K562 (cell line): ENCODE measurements at regions not wholly inside any gene's neighbourhood (a gene's known extent, or its start where the extent isn't known, plus 50 kb on each side); places are given as distances from the start of the nearest gene placed in this dataset.

Experiments
- ATAC-seq: fragments of 200-7000 bp; cut with Tn5 transposase; 3 replicates; pipeline ENCODE4 v1.9.1; 2020; ENCODE audit warnings: moderate library complexity
- BruUV-seq: library from RNA; stranded (reverse); fragments of 400-500 nt; replicated peaks from 2 replicates; lab custom pipeline; 2021; lab: Mats Ljungman, UMichigan
- CTCF ChIA-PET: fragments of 300-600 bp; formaldehyde crosslinking; extraction: SDS; loops from one replicate; lab custom pipeline; 2021; ENCODE audit warnings: low intra/inter-chr PET ratio; lab: Yijun Ruan, JAX
- POLR2A ChIA-PET: fragments of 300-600, 350-650 bp; sonication (Branson Sonifier 250); formaldehyde crosslinking; extraction: SDS; loops from one replicate; lab custom pipeline; 2021; ENCODE audit warnings: antibody characterized with exemption, inconsistent platforms; lab: Yijun Ruan, JAX
- DNase-seq, 4 experiments: peaks; one replicate each; pipeline versions ENCODE4 v3.0.0 to v3.0.0-alpha.2; 2011 to 2018; ENCODE audit warnings: low spot score in 3 of 4, mixed read lengths in 3 of 4; ENCODE audit errors: extremely low read depth in 1 of 4
- FAIRE-seq: peaks from 2 replicates; lab custom pipeline; 2011; peaks lifted over from hg19 to GRCh38; lab: Jason Lieb, UNC
- H2AFZ ChIP-seq: 2 replicates; pipeline ENCODE4 v1.6.0; 2011; ENCODE audit warnings: low read depth, low read length, control low read depth, inconsistent platforms
- H3K27ac ChIP-seq: fragments of 200-600 bp; 3 replicates; pipeline ENCODE4 v1.8.0; 2011; ENCODE audit warnings: low read depth, mild to moderate bottlenecking, control low read depth, inconsistent platforms, low read length, moderate library complexity, mixed read lengths; ENCODE audit errors: extremely low read depth
- H3K27me3 ChIP-seq, 2 experiments: fragments of 300-600 bp in 1 of 2; 2 replicates in 1 of 2; 3 replicates in 1 of 2; pipeline versions ENCODE4 v1.6.0 to v1.8.0; 2011; ENCODE audit warnings: inconsistent platforms in 2 of 2, low read length in 2 of 2, mild to moderate bottlenecking in 1 of 2, mixed read lengths in 1 of 2, moderate library complexity in 1 of 2; ENCODE audit not compliant: control insufficient read depth in 2 of 2, insufficient read depth in 2 of 2
- H3K36me3 ChIP-seq: fragments of 300-600 bp; 3 replicates; pipeline ENCODE4 v1.8.0; 2011; ENCODE audit warnings: mild to moderate bottlenecking, low read length, inconsistent platforms; ENCODE audit not compliant: control insufficient read depth, insufficient read depth
- H3K4me1 ChIP-seq, 2 experiments: fragments of 200-600 bp in 1 of 2; replicated peaks in 1 of 2; 2 replicates in 1 of 2; 3 replicates in 1 of 2; pipeline versions ENCODE4 v1.5.1 to v1.8.0; 2011; ENCODE audit warnings: inconsistent platforms in 2 of 2, low read length in 2 of 2, mild to moderate bottlenecking in 1 of 2, mixed read lengths in 1 of 2, moderate library complexity in 1 of 2; ENCODE audit not compliant: control insufficient read depth in 2 of 2, insufficient read depth in 2 of 2
- H3K4me2 ChIP-seq: 2 replicates; pipeline ENCODE4 v1.6.1; 2011; ENCODE audit warnings: low read length, control low read depth, inconsistent platforms, mixed read lengths; ENCODE audit not compliant: insufficient read depth
- H3K4me3 ChIP-seq: fragments of 200-600 bp; sonication (generic), shearing (Covaris generic); 2 replicates; pipeline ENCODE4 v1.5.1; 2016; ENCODE audit warnings: control low read depth, inconsistent platforms
- H3K79me2 ChIP-seq: fragments of 200-600 bp; 3 replicates; pipeline ENCODE4 v1.8.0; 2011; ENCODE audit warnings: low read length, inconsistent platforms; ENCODE audit not compliant: control insufficient read depth, insufficient read depth
- H3K9ac ChIP-seq, 2 experiments: 2 replicates each; pipeline versions ENCODE4 v1.6.0 to v1.6.1; 2011; ENCODE audit warnings: low read depth in 2 of 2, low read length in 2 of 2, control low read depth in 1 of 2, inconsistent platforms in 1 of 2, mild to moderate bottlenecking in 1 of 2, mixed read lengths in 1 of 2; ENCODE audit not compliant: insufficient read depth in 1 of 2
- H3K9me1 ChIP-seq: one replicate; pipeline ENCODE4 v1.6.0; 2011; ENCODE audit warnings: inconsistent platforms, mild to moderate bottlenecking, low read length, moderate library complexity; ENCODE audit not compliant: control insufficient read depth, insufficient read depth
- H3K9me3 ChIP-seq: replicated peaks from 2 replicates; pipeline ENCODE4 v1.5.1; 2011; ENCODE audit warnings: low read depth, low read length, inconsistent platforms; ENCODE audit not compliant: control insufficient read depth, insufficient read depth
- H4K20me1 ChIP-seq: replicated peaks from 2 replicates; pipeline ENCODE4 v1.6.1; 2011; ENCODE audit warnings: low read length, inconsistent platforms, mixed read lengths; ENCODE audit not compliant: control insufficient read depth, insufficient read depth
- CBX5 ChIP-seq: IDR thresholded peaks from 2 replicates; pipeline ENCODE4 v1.6.1; 2014; ENCODE audit warnings: low read depth, borderline replicate concordance
- HDGF ChIP-seq: fragments of 450-650 bp; IDR thresholded peaks from 2 replicates; pipeline ENCODE4 v1.6.1; 2016
- POLR3G ChIP-seq: IDR thresholded peaks from 2 replicates; pipeline ENCODE4 v1.6.1; 2011; ENCODE audit not compliant: insufficient read length, insufficient replicate concordance; ENCODE audit errors: extremely low read depth
- RBBP5 ChIP-seq: fragments of 200-600 bp; sonication (generic); IDR thresholded peaks from 2 replicates; pipeline ENCODE4 v1.6.1; 2012; ENCODE audit warnings: borderline replicate concordance, mild to moderate bottlenecking, low read length, control low read depth, inconsistent platforms; ENCODE audit not compliant: insufficient read depth, poor library complexity, severe bottlenecking
- TARDBP ChIP-seq: fragments of 450-650 bp; IDR thresholded peaks from 2 replicates; pipeline ENCODE4 v1.6.1; 2016
- ZC3H11A ChIP-seq: IDR thresholded peaks from 2 replicates; pipeline ENCODE4 v1.6.1; 2012; ENCODE audit warnings: low read depth, low read length, improper control_type of control experiment
- ZEB2 ChIP-seq: fragments of 450-650 bp; IDR thresholded peaks from 2 replicates; pipeline ENCODE4 v1.6.1; 2016
- ZNF12 ChIP-seq: sonication (generic); formaldehyde crosslinking; IDR thresholded peaks from 2 replicates; pipeline ENCODE4 v1.4.0; 2020; ENCODE audit warnings: mild to moderate bottlenecking, missing genetic modification reagents
- ZNF263 ChIP-seq: sonication (generic); formaldehyde crosslinking; IDR thresholded peaks from 2 replicates; pipeline ENCODE4 v1.8.0; 2022; ENCODE audit warnings: mild to moderate bottlenecking, missing genetic modification reagents, borderline replicate concordance
- ZNF695 ChIP-seq: fragments of 450-650 bp; formaldehyde crosslinking; IDR thresholded peaks from 2 replicates; pipeline ENCODE4 v1.4.0; 2020; ENCODE audit warnings: mild to moderate bottlenecking, moderate library complexity
- ZNF75A ChIP-seq: fragments of 450-650 bp; formaldehyde crosslinking; IDR thresholded peaks from 2 replicates; pipeline ENCODE4 v1.4.0; 2020; ENCODE audit warnings: mild to moderate bottlenecking
- ZNF764 ChIP-seq: fragments of 250-450 bp; sonication (Bioruptor Pico); IDR thresholded peaks from 2 replicates; pipeline ENCODE4 v1.4.0; 2020; ENCODE audit warnings: low read depth, mild to moderate bottlenecking, moderate library complexity
- WGBS: fragments of 100-300 bp; shearing (Covaris generic); methylation state at CpG from one replicate; pipeline ENCODE4 v1.1.6; 2016; ENCODE audit warnings: low coverage, mixed read lengths; ENCODE audit not compliant: insufficient coverage; ENCODE audit errors: missing lambda C conversion rate; 5-methylcytosine and 5-hydroxymethylcytosine counted together
- in situ Hi-C: fragments of 300-500 bp; cut with MboI; formaldehyde crosslinking; loops from 4 replicates; pipeline ENCODE4 v1.15.0; 2018; ENCODE audit warnings: inconsistent platforms, mixed read lengths
- intact Hi-C: fragments of 100-400 bp; cut with micrococcal nuclease; formaldehyde crosslinking; loops from 2 replicates; pipeline ENCODE4 v1.14.2; 2022
- TF ChIP-seq, protein P1 (sequence below), 3 experiments: fragments of 200-800 bp in 1 of 3; sonication (Bioruptor generic) in 1 of 3; sonication (generic) in 1 of 3; formaldehyde crosslinking in 1 of 3; IDR thresholded peaks; 2 replicates each; pipeline versions ENCODE4 v1.6.1 to v1.8.0; 2016 to 2022; ENCODE audit warnings: mild to moderate bottlenecking in 2 of 3, missing compliant biosample characterization in 2 of 3, missing genetic modification characterization in 2 of 3, missing genetic modification reagents in 1 of 3
- TF ChIP-seq, protein P2 (sequence below): sonication (generic); formaldehyde crosslinking; IDR thresholded peaks from 2 replicates; pipeline ENCODE4 v1.8.0; 2022; ENCODE audit warnings: mild to moderate bottlenecking, missing genetic modification reagents, borderline replicate concordance
- TF ChIP-seq, protein P3 (sequence below): fragments of 450-650 bp; IDR thresholded peaks from one replicate; pipeline ENCODE4 v1.6.1; 2018; ENCODE audit warnings: mild to moderate bottlenecking, moderate library complexity; ENCODE audit not compliant: partially characterized antibody
- TF ChIP-seq, protein P4 (sequence below): fragments of 450-650 bp; IDR thresholded peaks from 2 replicates; pipeline ENCODE4 v1.6.1; 2018; ENCODE audit not compliant: partially characterized antibody

DNA sequence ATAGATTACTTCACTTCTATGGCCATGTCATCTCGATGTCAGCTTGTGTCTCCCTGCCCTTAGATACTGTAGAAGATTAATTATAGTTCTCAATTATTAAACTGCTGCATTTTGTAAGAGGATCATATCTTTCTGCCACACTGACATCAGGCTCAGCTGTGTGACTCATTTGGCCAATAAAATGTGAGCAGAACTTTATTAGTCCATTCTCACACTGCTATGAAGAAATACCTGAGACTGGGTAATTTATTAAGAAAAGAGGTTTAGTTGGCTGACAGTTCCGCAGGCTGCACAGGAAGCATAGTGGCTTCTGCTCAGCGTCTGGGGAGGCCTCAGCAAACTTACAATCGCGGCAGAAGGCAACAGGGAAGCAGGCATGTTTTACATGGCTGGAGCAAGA lies 290.4 kb downstream of the RAD51AP2 start:
- ChIA-PET CTCF (no interaction called here), POLR2A (no interaction called here)
- 0% methylated on average over 5 of the region's 5 CpGs for WGBS
- FAIRE-seq = no peak
- no peaks in the 10 kb centered on the region for H3K27me3 ChIP-seq
- in situ Hi-C loops = no loop called here
- H4K20me1 ChIP-seq = no peaks in the 10 kb centered on the region
- no peak for ATAC-seq
- H3K79me2 ChIP-seq = no peaks in the 10 kb centered on the region
- no peaks in the 10 kb centered on the region; a peak in 1 of 5 replicates for H3K4me1 ChIP-seq
- no peaks in the 10 kb centered on the region for H3K9me1 ChIP-seq
- no peak for DNase-seq
- H3K36me3 ChIP-seq = no peaks in the 10 kb centered on the region
- no peak overlapping the region for H3K27ac ChIP-seq
- no peak overlapping the region for H3K4me2 ChIP-seq
- intact Hi-C loops = no loop called here
- H2AFZ ChIP-seq = no peak overlapping the region
- H3K9ac ChIP-seq = no peak overlapping the region
- no TSS peak for BruUV-seq
- H3K4me3 ChIP-seq = no peak overlapping the region
- no peaks in the 10 kb centered on the region for H3K9me3 ChIP-seq
- TF ChIP-seq ZC3H11A (no peak), HDGF (no peak), RBBP5 (no peak), ZNF263 (CRISPR knock-in tag) (no peak), ZNF764 (CRISPR knock-in tag) (no peak), TARDBP (no peak), ZNF12 (CRISPR knock-in tag) (no peak), CBX5 (no peak), ZEB2 (no peak), POLR3G (no peak), ZNF695 (no peak), ZNF75A (CRISPR knock-in tag) (no peak)
- TF ChIP-seq, protein P1, sequence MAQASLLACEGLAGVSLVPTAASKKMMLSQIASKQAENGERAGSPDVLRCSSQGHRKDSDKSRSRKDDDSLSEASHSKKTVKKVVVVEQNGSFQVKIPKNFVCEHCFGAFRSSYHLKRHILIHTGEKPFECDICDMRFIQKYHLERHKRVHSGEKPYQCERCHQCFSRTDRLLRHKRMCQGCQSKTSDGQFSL (CRISPR knock-in tag; IDR thresholded peaks at IDR 0.05) = no peak
- TF ChIP-seq, protein P1 (tag; IDR thresholded peaks at IDR 0.05) = no peak
- TF ChIP-seq, protein P2, sequence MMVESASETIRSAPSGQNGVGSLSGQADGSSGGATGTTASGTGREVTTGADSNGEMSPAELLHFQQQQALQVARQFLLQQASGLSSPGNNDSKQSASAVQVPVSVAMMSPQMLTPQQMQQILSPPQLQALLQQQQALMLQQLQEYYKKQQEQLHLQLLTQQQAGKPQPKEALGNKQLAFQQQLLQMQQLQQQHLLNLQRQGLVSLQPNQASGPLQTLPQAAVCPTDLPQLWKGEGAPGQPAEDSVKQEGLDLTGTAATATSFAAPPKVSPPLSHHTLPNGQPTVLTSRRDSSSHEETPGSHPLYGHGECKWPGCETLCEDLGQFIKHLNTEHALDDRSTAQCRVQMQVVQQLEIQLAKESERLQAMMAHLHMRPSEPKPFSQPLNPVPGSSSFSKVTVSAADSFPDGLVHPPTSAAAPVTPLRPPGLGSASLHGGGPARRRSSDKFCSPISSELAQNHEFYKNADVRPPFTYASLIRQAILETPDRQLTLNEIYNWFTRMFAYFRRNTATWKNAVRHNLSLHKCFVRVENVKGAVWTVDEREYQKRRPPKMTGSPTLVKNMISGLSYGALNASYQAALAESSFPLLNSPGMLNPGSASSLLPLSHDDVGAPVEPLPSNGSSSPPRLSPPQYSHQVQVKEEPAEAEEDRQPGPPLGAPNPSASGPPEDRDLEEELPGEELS = no peak
- TF ChIP-seq, protein P3, sequence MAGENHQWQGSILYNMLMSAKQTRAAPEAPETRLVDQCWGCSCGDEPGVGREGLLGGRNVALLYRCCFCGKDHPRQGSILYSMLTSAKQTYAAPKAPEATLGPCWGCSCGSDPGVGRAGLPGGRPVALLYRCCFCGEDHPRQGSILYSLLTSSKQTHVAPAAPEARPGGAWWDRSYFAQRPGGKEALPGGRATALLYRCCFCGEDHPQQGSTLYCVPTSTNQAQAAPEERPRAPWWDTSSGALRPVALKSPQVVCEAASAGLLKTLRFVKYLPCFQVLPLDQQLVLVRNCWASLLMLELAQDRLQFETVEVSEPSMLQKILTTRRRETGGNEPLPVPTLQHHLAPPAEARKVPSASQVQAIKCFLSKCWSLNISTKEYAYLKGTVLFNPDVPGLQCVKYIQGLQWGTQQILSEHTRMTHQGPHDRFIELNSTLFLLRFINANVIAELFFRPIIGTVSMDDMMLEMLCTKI = no peak
- TF ChIP-seq, protein P4, sequence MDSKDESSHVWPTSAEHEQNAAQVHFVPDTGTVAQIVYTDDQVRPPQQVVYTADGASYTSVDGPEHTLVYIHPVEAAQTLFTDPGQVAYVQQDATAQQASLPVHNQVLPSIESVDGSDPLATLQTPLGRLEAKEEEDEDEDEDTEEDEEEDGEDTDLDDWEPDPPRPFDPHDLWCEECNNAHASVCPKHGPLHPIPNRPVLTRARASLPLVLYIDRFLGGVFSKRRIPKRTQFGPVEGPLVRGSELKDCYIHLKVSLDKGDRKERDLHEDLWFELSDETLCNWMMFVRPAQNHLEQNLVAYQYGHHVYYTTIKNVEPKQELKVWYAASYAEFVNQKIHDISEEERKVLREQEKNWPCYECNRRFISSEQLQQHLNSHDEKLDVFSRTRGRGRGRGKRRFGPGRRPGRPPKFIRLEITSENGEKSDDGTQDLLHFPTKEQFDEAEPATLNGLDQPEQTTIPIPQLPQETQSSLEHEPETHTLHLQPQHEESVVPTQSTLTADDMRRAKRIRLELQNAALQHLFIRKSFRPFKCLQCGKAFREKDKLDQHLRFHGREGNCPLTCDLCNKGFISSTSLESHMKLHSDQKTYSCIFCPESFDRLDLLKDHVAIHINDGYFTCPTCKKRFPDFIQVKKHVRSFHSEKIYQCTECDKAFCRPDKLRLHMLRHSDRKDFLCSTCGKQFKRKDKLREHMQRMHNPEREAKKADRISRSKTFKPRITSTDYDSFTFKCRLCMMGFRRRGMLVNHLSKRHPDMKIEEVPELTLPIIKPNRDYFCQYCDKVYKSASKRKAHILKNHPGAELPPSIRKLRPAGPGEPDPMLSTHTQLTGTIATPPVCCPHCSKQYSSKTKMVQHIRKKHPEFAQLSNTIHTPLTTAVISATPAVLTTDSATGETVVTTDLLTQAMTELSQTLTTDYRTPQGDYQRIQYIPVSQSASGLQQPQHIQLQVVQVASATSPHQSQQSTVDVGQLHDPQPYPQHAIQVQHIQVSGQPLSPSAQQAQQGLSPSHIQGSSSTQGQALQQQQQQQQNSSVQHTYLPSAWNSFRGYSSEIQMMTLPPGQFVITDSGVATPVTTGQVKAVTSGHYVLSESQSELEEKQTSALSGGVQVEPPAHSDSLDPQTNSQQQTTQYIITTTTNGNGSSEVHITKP = no peak
